Adipocyte (in vitro differentiated cells): ENCODE measurements at regions not wholly inside any gene's neighbourhood (a gene's known extent, or its start where the extent isn't known, plus 50 kb on each side); places are given as distances from the start of the nearest gene placed in this dataset.
"Not testable (repeated sequence)": the region's sequence is repeated elsewhere in the genome, so short reads cannot be mapped to it uniquely, and the experiment has no call there.

Experiments used
- DNase-seq: peaks from one replicate; pipeline ENCODE4 v3.0.0-alpha.2; 2015; ENCODE audit warnings: low read depth
- H3K27me3 ChIP-seq: replicated peaks from 2 replicates; pipeline ENCODE4 v1.7.0; 2013; ENCODE audit warnings: mild to moderate bottlenecking, low read length, moderate library complexity; ENCODE audit not compliant: control insufficient read depth, insufficient read depth
- H3K36me3 ChIP-seq: 2 replicates; pipeline ENCODE4 v1.7.0; 2013; ENCODE audit warnings: low read length, mild to moderate bottlenecking, moderate library complexity; ENCODE audit not compliant: control insufficient read depth, insufficient read depth, severe bottlenecking
- H3K4me1 ChIP-seq: 2 replicates; pipeline ENCODE4 v1.7.0; 2013; ENCODE audit warnings: mild to moderate bottlenecking, low read length, moderate library complexity; ENCODE audit not compliant: control insufficient read depth, insufficient read depth
- H3K4me3 ChIP-seq: 2 replicates; pipeline ENCODE4 v1.7.0; 2013; ENCODE audit warnings: mild to moderate bottlenecking, low read length, moderate library complexity
- H3K9ac ChIP-seq: 2 replicates; pipeline ENCODE4 v1.7.0; 2013; ENCODE audit warnings: mild to moderate bottlenecking, low read length, moderate library complexity
- H3K9me3 ChIP-seq: 2 replicates; pipeline ENCODE4 v1.7.0; 2013; ENCODE audit warnings: mild to moderate bottlenecking, low read length, moderate library complexity; ENCODE audit not compliant: control insufficient read depth

DNA sequence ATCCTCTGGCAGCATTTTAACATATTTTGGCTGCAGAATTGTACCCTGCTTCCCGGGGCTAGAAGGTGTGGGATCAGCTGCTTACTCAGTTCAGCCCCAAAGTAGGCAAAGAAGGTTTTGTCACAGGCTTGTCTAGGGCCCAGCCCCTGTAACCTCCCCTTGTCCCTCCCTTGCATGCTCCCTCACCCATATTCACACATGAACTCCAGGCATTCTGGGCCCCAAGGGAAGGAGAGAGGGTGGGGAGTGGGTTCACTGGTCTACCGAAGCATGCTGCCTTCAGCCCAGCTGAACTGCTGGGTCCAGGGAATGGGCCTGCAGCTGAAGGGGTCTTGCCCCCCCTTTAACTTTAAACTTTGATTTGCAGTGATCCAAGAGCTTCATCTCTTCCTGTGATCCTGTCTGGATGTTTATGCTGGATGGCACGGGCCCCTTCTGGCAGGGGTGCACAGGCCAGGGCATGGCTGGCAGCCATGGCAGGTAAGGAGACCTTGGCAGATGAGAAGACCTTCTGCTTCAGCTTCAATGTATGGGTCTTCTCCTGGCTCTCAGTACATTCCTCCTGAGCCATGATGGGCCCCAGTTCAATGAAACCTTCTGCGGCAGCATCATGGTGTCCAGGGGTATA is 513.6 kb upstream of the WSB1 start:
- H3K27me3 ChIP-seq, H3K9ac ChIP-seq, H3K36me3 ChIP-seq, DNase-seq, H3K4me1 ChIP-seq, H3K4me3 ChIP-seq: not testable (repeated sequence)
- peaks cover 11% of the 10 kb centered on the region for H3K9me3 ChIP-seq

DNA sequence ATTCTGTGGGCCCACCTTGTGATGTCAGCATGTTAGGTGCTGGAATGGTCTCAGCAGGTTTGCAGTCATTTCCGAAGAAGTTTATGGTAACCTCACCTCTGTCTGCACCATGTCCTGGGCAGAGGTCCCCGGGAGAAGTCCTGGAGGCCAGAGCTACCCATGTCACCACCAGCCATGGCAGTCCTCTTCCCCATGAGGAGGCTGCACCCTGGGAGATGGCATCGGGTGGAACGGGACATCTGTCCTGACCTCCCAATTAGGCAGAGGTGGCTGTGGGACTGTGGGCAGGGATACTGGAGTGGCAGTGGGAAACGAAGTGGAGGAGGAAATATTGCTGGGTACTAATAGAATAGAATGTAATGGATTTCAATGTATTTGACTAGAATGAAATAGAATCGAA is 511.8 kb upstream of the WSB1 start:
- H3K36me3 ChIP-seq, result no peaks in the 10 kb centered on the region
- no peaks in the 10 kb centered on the region for H3K4me1 ChIP-seq
- H3K4me3 ChIP-seq, result no peak overlapping the region
- H3K9me3 ChIP-seq, result peaks cover 18% of the 10 kb centered on the region
- no peak overlapping the region for H3K9ac ChIP-seq
- H3K27me3 ChIP-seq, result no peaks in the 10 kb centered on the region
- DNase-seq, result no peak

DNA sequence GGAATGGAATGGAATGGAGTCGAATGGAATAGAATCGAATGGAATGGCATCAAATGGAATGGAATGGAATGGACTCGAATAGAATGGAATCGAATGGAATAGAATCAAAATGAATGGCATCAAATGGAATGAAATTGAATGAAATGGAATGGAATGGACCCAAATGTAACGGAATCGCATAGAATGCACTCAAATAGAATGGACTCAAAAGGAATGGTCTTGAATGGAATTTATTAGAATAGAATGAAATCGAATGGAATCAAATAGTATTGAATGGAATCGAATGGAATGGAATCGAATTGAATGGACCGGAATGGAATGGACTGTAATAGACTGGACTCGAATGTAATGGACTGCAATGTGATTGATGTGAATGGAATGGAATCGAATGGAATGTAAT is 501.4 kb upstream of the WSB1 start:
- no peak overlapping the region for H3K9ac ChIP-seq
- H3K4me1 ChIP-seq, result no peaks in the 10 kb centered on the region
- DNase-seq, result peak; percentile 2
- peaks cover 40% of the 10 kb centered on the region for H3K9me3 ChIP-seq
- H3K36me3 ChIP-seq, result no peaks in the 10 kb centered on the region
- H3K4me3 ChIP-seq, result no peak overlapping the region
- H3K27me3 ChIP-seq, result no peaks in the 10 kb centered on the region

DNA sequence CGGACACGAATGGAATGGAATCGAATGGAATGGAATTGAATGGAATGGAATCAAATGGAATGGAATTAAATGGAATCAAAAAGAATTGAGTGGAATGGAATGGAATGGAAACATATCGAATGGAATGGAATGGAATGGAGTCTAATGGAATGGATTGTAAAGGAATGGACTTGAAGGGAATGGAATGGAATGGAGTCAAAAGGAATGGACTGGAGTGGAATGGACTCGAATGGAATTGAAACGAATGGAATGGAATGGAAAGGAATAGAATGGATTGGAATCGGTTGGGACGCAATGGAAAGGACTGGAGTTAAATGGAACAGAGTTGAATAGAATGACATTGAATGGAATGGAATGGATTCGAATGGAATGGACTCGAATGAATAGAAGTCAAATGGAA is 486.9 kb upstream of the WSB1 start:
- Histone ChIP-seq H3K9ac (no peak overlapping the region), H3K9me3 (peaks cover 28% of the 10 kb centered on the region), H3K4me3 (no peak overlapping the region), H3K36me3 (no peaks in the 10 kb centered on the region), H3K4me1 (no peaks in the 10 kb centered on the region), H3K27me3 (no peaks in the 10 kb centered on the region)
- DNase-seq, result no peak

DNA sequence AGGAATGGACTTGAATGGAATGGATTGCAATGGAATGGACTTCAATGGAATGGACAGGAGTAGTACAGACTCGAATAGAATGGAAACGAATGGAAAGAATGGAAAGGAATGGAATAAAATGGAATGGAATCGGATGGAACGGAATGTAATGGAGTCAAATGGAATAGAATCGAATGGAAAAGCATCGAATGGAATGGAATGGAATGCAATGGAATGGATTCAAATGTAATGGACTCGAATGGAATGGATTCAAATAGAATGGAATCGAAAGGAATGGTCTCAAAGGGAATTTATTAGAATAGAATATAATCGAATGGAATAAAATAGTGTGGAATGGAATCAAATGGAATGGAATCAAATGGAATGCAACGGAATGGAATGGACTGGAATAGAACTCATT is 484.9 kb upstream of the WSB1 start:
- Histone ChIP-seq H3K36me3 (no peaks in the 10 kb centered on the region), H3K4me1 (no peaks in the 10 kb centered on the region), H3K4me3 (no peak overlapping the region), H3K9me3 (peaks cover 35% of the 10 kb centered on the region), H3K27me3 (no peaks in the 10 kb centered on the region), H3K9ac (no peak overlapping the region)
- no peak for DNase-seq

DNA sequence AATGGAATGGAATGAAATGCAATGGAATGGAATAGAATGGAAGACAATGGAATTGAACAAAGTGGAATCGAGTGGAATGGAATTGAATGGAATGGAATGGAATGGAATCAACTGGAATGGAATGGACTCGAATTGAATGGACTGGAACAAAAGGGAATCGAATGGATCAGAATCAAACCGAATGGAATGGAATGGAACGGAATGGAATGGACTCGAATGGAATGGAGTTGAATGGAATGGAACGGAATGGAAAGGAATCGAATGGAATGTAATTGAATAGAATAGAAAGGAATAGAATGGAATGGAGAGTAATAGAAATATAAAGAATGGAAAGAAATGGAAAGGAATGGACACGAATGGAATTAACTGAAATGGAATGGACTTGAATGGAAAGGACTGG is 475.2 kb upstream of the WSB1 start:
- Histone ChIP-seq H3K9ac (no peak overlapping the region), H3K9me3 (peaks cover 34% of the 10 kb centered on the region), H3K4me3 (no peak overlapping the region), H3K27me3 (no peaks in the 10 kb centered on the region), H3K36me3 (no peaks in the 10 kb centered on the region), H3K4me1 (no peaks in the 10 kb centered on the region)
- DNase-seq, result peak; percentile 0
